Spinal cord (tissue), 9 donors: ENCODE measurements at regions not wholly inside any gene's neighbourhood (a gene's known extent, or its start where the extent isn't known, plus 50 kb on each side); places are given as distances from the start of the nearest gene placed in this dataset.
"Not testable (repeated sequence)": the region's sequence is repeated elsewhere in the genome, so short reads cannot be mapped to it uniquely, and the experiment has no call there.

Experiments
- DNase-seq, 6 donors: peaks; one replicate each; pipeline versions ENCODE4 v3.0.0 to v3.0.0-alpha.2; 2013 to 2015; ENCODE audit warnings: low spot score in 6 of 6, low read depth in 4 of 6
- H3K27ac ChIP-seq: one replicate; pipeline ENCODE4 v1.5.1; 2013; ENCODE audit warnings: low read depth, low read length, control low read depth
- H3K27me3 ChIP-seq: one replicate; pipeline ENCODE4 v1.6.1; 2013; ENCODE audit warnings: low read length; ENCODE audit not compliant: control insufficient read depth, insufficient read depth
- H3K36me3 ChIP-seq: one replicate; pipeline ENCODE4 v1.6.1; 2013; ENCODE audit warnings: low read length; ENCODE audit not compliant: control insufficient read depth, insufficient read depth
- H3K4me1 ChIP-seq: one replicate; pipeline ENCODE4 v1.6.1; 2013; ENCODE audit warnings: low read length; ENCODE audit not compliant: control insufficient read depth, insufficient read depth
- H3K4me3 ChIP-seq: one replicate; pipeline ENCODE4 v1.5.1; 2013; ENCODE audit warnings: low read depth, low read length, control low read depth
- H3K9me3 ChIP-seq: one replicate; pipeline ENCODE4 v1.6.1; 2013; ENCODE audit warnings: low read length; ENCODE audit not compliant: control insufficient read depth, insufficient read depth
- WGBS: methylation state at CpG from one replicate; pipeline ENCODE4 v1.1.5; 2013; ENCODE audit warnings: missing lambda C conversion rate; ENCODE audit not compliant: insufficient coverage; 5-methylcytosine and 5-hydroxymethylcytosine counted together
- donor health status: healthy.

- not testable (repeated sequence) for H3K4me1 ChIP-seq, H3K36me3 ChIP-seq, H3K27ac ChIP-seq, H3K27me3 ChIP-seq, H3K9me3 ChIP-seq, DNase-seq, H3K4me3 ChIP-seq
- no CpG with 5 or more reads among the region's 1 CpG for WGBS
Measured at GRCh38 chr2:111406616-111407015, 285.9 kb downstream of the BCL2L11 start.

- WGBS, result no CpG with 5 or more reads among the region's 11 CpGs
- H3K36me3 ChIP-seq, H3K27me3 ChIP-seq, DNase-seq, H3K4me1 ChIP-seq, H3K4me3 ChIP-seq, H3K9me3 ChIP-seq, H3K27ac ChIP-seq: not testable (repeated sequence)
Measured at GRCh38 chr2:111407632-111408194, 287.0 kb downstream of the BCL2L11 start.

- H3K36me3 ChIP-seq, H3K9me3 ChIP-seq, H3K4me3 ChIP-seq, DNase-seq, H3K27ac ChIP-seq, H3K4me1 ChIP-seq, H3K27me3 ChIP-seq: not testable (repeated sequence)
- WGBS, result no CpG with 5 or more reads among the region's 10 CpGs
Measured at GRCh38 chr2:111410868-111411406, 290.2 kb downstream of the BCL2L11 start.

GRCh38 chr2:111411867-111412681 lies 291.4 kb downstream of the BCL2L11 start:
- not testable (repeated sequence) for DNase-seq, H3K4me3 ChIP-seq, H3K27me3 ChIP-seq, H3K27ac ChIP-seq, H3K9me3 ChIP-seq, H3K36me3 ChIP-seq, H3K4me1 ChIP-seq
- no CpG with 5 or more reads among the region's 18 CpGs for WGBS

GRCh38 chr2:111412841-111413650 lies 292.3 kb downstream of the BCL2L11 start:
- H3K27me3 ChIP-seq, H3K36me3 ChIP-seq, H3K4me3 ChIP-seq, H3K9me3 ChIP-seq, DNase-seq, H3K27ac ChIP-seq, H3K4me1 ChIP-seq: not testable (repeated sequence)
- WGBS, result 22% methylated on average over 3 of the region's 12 CpGs

- not testable (repeated sequence) for H3K4me3 ChIP-seq, H3K9me3 ChIP-seq, H3K4me1 ChIP-seq, H3K36me3 ChIP-seq, H3K27me3 ChIP-seq, H3K27ac ChIP-seq, DNase-seq
- 95% methylated on average over 3 of the region's 5 CpGs for WGBS
Measured at GRCh38 chr2:111413950-111414349, 293.2 kb downstream of the BCL2L11 start.

GRCh38 chr2:111415765-111416743 lies 295.3 kb downstream of the BCL2L11 start:
- H3K27me3 ChIP-seq, H3K4me3 ChIP-seq, H3K36me3 ChIP-seq, H3K27ac ChIP-seq, H3K9me3 ChIP-seq, H3K4me1 ChIP-seq: not testable (repeated sequence)
- DNase-seq, result peak in 1 of 6 donors; percentile 19
- WGBS, result 48% methylated on average over 3 of the region's 24 CpGs

- not testable (repeated sequence) for H3K27ac ChIP-seq, H3K27me3 ChIP-seq, H3K36me3 ChIP-seq, H3K4me3 ChIP-seq, H3K4me1 ChIP-seq, H3K9me3 ChIP-seq
- DNase-seq, result peak in 1 of 6 donors; percentile 19
Measured at GRCh38 chr2:111417026-111417425, 296.3 kb downstream of the BCL2L11 start.
